ENCODE measurements at regions not wholly inside any gene's neighbourhood (a gene's known extent, or its start where the extent isn't known, plus 50 kb on each side); places are given as distances from the start of the nearest gene placed in this dataset.

DNA sequence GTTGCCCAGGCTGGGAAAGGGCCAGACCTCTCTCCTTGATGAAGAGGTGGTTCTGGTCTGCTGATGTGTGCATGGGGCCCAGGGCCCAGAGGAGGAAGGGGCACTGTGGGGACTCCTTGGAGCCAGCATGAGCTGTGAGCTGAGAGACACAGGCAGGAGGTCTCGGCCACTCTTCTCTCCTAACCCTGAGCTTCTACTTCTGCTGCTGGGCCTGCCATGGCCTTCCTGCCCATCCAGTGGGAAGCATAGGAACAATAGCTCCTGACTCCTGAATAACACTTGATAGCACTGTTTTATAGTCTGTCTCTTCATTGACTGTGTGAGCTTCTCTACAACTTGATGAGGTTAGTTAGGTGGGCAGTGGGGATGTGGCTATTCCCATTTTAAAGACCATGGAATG lies 181.1 kb downstream of the UTP18 start:
- no peak overlapping the region for H3K4me3 ChIP-seq
- WGBS, 3 donors: 93 to 100% (median 95%) methylated on average over 1 of the region's 1 CpG
- TF ChIP-seq, protein P1, sequence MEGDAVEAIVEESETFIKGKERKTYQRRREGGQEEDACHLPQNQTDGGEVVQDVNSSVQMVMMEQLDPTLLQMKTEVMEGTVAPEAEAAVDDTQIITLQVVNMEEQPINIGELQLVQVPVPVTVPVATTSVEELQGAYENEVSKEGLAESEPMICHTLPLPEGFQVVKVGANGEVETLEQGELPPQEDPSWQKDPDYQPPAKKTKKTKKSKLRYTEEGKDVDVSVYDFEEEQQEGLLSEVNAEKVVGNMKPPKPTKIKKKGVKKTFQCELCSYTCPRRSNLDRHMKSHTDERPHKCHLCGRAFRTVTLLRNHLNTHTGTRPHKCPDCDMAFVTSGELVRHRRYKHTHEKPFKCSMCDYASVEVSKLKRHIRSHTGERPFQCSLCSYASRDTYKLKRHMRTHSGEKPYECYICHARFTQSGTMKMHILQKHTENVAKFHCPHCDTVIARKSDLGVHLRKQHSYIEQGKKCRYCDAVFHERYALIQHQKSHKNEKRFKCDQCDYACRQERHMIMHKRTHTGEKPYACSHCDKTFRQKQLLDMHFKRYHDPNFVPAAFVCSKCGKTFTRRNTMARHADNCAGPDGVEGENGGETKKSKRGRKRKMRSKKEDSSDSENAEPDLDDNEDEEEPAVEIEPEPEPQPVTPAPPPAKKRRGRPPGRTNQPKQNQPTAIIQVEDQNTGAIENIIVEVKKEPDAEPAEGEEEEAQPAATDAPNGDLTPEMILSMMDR (IDR thresholded peaks at IDR 0.05): no peak
- H3K4me1 ChIP-seq: no peaks in the 10 kb centered on the region
- ATAC-seq (no peak), DNase-seq (no peak)
- H3K9me3 ChIP-seq: no peaks in the 10 kb centered on the region
- no peaks in the 10 kb centered on the region for H3K36me3 ChIP-seq (ENCODE audit: insufficient read depth in 1 of 2, low read depth in 1 of 2)
- no peak overlapping the region for H3K27ac ChIP-seq
- intact Hi-C loops (cut with DNase I): no loop called here
- peaks cover 0 to 2% (median 0%) of the 10 kb centered on the region in 3 donors for H3K27me3 ChIP-seq (ENCODE audit: insufficient read depth in 3 of 3, low read length in 2 of 3)

DNA sequence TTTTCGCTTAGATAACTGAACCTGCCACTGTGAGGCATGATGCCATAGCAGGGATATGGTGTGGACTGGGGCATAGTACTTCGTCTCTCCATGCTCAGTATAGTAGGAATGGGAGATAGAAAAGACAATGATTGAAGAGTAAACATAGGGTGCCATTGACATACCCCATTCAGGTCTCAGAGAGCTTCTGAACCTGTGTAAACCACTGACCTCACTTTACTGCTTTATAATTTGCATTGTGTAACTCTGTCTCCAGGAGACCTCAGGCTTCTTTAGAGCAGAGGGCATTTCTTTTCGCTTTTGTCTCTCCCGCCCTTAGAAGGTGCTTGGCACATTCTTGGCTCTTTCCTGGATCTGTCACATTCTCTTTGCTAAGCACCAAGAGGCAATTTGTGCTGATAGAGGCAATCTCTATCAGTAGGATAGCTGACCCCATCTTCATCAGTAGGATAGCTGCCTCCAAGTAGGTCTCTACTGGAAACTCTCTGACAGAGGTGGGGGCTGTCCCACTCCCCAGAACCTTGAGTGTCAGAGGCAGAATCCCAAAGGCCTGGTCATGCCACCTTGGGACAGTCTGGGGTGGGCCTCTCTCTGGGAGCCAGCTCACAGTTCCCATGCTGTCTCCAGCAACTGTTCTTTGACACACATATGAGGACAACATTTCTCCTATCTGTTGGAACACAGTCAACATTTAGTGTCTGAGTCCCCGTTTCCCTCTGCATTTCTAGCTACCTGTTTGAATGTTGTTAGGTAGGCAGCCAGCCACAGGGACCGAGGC lies 181.9 kb downstream of the UTP18 start:
- no peak for ATAC-seq
- 86 to 97% (median 95%) methylated on average over 6 of the region's 6 CpGs for WGBS, 3 donors

DNA sequence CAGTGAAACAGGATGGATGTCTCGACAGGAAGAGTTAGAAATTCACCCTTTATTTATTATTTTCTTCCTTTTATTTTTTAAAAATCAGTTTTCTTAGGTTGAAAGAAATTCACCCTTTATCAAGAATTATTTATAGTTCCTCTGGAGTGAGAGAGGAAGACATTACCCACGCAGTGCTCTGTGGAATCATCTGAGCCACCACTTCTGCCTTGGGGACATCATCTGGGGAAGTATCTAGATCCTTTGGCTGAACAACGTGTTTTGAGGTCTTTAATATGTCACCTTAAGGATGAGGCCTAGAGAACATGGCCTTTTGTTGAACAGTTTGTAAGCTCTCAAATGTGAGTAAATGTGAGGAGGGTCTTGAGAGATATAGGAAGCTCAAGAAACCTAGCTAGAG lies 183.3 kb downstream of the UTP18 start:
- 77 to 86% (median 82%) methylated on average over 3 of the region's 3 CpGs for WGBS, 3 donors
- intact Hi-C loops (cut with DNase I): no loop called here
- ATAC-seq: no peak
- Histone ChIP-seq H3K4me3 (no peak overlapping the region), H3K9me3 (no peaks in the 10 kb centered on the region), H3K27me3 (ENCODE audit: insufficient read depth in 3 of 3, low read length in 2 of 3) (peaks cover 0 to 2% (median 0%) of the 10 kb centered on the region in 3 donors), H3K27ac (no peak overlapping the region), H3K36me3 (ENCODE audit: insufficient read depth in 1 of 2, low read depth in 1 of 2) (no peaks in the 10 kb centered on the region), H3K4me1 (no peaks in the 10 kb centered on the region)
- TF ChIP-seq, protein P1 (IDR thresholded peaks at IDR 0.05): no peak
- no peak for DNase-seq

More for the DNA sequence above, 181.9 kb downstream of the UTP18 start:
- peaks cover 0 to 2% (median 0%) of the 10 kb centered on the region in 3 donors for H3K27me3 ChIP-seq (ENCODE audit: insufficient read depth in 3 of 3, low read length in 2 of 3)
- H3K9me3 ChIP-seq: no peaks in the 10 kb centered on the region
- no peaks in the 10 kb centered on the region for H3K36me3 ChIP-seq (ENCODE audit: insufficient read depth in 1 of 2, low read depth in 1 of 2)
- DNase-seq: no peak
- H3K4me1 ChIP-seq: no peaks in the 10 kb centered on the region
- H3K27ac ChIP-seq: no peak overlapping the region
- intact Hi-C loops (cut with DNase I): no loop called here
- no peak overlapping the region for H3K4me3 ChIP-seq
- TF ChIP-seq, protein P1 (IDR thresholded peaks at IDR 0.05): no peak

DNA sequence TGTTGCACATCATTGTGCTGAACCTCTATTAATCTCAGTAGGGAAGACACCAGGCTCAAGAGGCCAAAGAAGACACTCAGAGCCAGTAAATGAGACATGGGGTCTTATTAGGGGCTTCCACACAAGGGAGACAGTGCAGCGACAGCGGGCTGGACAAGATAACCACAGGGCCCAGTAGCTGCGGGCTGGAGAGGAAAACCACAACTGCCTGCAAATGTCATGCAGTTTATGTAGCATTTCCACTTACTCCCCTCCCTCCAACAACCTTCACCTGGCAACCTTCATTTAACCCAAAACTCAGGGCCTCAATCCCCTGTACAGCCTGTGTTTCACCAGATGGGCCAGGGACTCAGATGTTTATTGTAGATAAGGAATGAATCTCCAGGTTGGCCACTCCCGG lies 185.6 kb downstream of the UTP18 start:
- no peak for ATAC-seq

More for the DNA sequence above, 185.6 kb downstream of the UTP18 start:
- Histone ChIP-seq H3K27me3 (ENCODE audit: insufficient read depth in 3 of 3, low read length in 2 of 3) (peaks cover 0 to 2% (median 0%) of the 10 kb centered on the region in 3 donors), H3K4me1 (no peaks in the 10 kb centered on the region), H3K27ac (no peak overlapping the region), H3K9me3 (no peaks in the 10 kb centered on the region), H3K36me3 (ENCODE audit: insufficient read depth in 1 of 2, low read depth in 1 of 2) (no peaks in the 10 kb centered on the region), H3K4me3 (no peak overlapping the region)
- WGBS, 3 donors: 91 to 94% (median 92%) methylated on average over 4 of the region's 4 CpGs
- intact Hi-C loops (cut with DNase I): no loop called here
- TF ChIP-seq, protein P1 (IDR thresholded peaks at IDR 0.05): no peak
- DNase-seq: no peak

All from psoas muscle (tissue), 7 donors.